Endometrium (tissue), 2 donors: ENCODE measurements at regions not wholly inside any gene's neighbourhood (a gene's known extent, or its start where the extent isn't known, plus 50 kb on each side); places are given as distances from the start of the nearest gene placed in this dataset.
A peak's percentile ranks its signal among the peaks of the same experiment; 100 is the strongest.

Experiments
- FAIRE-seq: peaks from 2 replicates; lab custom pipeline; 2012; peaks lifted over from hg19 to GRCh38; lab: Jason Lieb, UNC
- donor health status: control.
- donor health status: control.

DNA sequence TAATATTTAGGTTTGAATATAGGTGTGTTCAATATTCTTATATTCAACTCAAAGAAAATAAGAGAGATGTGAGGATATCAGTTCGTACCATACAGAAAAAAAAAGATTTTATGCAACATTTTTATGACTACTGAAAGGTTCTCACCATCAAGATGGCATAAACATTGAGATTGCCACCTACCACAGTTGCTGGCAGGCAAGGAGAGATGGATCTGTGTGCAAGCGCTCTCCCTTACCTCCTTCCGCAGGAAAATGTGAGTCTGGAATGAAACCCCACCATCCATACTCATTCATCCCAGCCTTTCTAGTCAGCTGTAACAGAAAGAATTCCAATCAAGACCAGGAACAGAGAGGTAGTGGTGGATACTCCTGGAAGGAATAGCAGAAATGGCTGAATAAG is 376.9 kb downstream of the PPP3CA start:
- FAIRE-seq = no peak

DNA sequence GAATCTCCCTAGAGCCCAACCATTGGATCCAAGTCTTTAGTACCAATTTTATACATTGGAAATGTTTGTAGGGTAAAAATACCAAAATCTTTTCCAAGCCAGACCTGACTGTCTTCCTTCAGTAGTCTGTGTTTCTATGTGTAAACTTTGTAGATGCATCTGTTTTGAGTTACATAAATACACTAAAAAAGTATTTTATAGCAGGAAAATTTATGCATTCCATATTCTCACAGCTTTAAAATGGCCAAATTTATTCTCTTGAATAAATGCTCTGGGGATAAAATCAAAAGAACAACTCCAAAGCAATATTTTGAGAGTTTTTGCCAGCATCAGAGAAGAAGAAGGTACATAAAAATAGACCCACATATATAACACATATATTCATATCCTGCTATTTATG is 377.4 kb downstream of the PPP3CA start:
- FAIRE-seq = no peak

DNA sequence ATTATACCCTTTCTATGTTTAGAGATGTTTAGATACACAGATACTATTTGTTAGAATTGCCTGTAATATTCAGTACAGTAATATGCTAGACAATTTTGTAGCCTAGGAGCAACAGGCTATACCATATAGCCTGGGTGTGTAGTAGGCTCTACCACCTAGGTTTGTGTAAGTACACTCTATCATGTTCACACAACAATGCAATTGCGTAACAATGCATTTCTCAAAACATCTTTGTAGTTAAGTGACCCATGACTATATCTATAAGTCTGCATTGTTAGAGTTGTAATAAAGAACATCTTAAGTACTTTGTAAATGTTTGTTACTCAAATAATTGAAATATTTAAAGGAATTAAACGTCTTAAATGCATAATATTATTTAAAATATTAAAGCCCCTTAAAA is 379.3 kb downstream of the PPP3CA start:
- no peak for FAIRE-seq

DNA sequence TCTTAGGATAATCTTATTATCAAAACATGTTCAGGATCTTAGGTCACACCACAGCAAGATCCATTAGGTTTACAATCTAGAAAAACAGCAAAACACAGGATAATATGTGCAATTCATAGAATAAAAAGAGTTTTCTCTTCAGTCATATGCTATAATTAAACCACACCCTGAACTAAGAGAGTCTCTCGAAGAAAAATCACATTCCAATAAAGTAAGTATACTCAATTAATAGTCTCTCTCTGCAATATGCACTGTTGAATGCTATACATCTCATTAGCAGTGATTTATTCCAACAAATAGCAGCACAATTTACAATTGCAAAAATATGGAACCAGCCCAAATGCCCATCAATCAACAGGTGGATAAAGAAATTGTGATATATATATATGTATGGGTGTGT is 383.7 kb downstream of the PPP3CA start:
- FAIRE-seq = no peak

DNA sequence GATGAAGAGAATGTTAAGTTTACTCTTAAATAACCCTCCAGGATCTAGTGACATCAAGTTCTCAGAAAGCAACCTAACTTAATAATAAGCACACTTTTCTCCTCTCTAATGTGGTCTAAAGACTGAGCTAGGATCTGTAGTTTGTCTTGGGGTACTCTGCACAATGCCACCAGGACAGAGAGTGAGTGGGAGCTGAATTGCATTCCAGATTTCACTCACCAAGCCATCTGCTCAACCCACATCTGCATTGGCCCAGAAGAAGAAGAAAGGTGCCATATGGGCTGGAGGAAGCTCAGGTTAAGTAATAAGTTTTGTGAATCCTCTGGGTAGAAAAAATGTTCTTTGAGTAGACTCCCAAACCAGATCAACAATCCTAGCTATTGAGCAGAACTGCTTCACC is 384.6 kb downstream of the PPP3CA start:
- FAIRE-seq = no peak

DNA sequence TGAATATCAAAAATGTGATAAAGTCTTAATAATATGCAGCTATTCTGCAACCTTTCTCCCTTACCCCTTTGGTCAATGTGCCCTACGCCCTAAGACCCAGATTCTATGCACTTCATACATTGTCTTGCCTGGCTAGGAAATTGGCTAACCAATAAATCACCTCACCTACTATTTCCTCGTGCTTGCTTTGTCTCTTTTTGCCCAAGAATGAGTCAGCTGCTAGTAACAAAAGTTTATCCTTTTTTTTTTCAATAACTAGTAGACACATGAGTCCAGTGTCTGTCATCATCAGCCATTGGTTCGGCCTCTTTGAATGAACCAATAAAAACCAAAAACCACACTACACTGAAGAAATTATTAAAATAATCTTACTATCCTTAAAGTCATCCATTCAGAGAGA is 387.1 kb downstream of the PPP3CA start:
- no peak for FAIRE-seq

DNA sequence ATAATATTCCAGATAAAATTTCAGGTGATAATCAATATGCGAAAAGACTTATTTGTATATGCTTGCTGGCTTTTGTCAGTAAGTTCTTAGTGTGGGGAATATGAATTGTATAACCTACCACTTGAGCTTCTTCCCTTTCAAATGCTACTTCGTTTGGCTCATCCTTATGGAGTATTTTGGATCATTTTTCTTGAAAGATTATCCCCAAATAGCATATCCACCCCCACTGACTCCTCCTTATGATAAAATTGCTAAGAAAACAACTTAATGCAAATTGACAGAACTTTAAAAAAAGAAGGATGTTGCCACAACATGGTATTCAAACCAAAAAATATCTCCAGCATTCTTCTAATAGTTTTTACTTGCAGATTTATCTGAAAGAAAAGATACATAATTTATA is 393.3 kb downstream of the PPP3CA start:
- no peak for FAIRE-seq

DNA sequence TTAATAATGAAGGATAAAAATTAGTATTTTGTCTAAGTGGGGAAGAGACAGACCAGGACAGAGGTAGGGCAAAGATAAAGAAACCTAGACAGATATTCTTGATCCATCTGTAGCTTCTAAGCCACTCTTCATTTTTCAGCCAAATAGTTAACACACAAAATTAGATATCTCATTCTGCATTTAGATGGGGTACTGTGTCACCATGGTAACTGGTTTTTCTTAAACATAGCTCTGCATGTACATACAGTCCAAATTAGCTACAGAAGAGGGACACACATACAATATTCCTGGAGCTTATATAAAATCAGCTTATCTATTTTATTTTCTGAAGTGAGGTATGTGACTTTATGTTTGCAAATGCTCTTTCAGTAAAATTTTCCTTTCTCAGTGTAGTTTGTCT is 393.7 kb downstream of the PPP3CA start:
- FAIRE-seq = no peak

DNA sequence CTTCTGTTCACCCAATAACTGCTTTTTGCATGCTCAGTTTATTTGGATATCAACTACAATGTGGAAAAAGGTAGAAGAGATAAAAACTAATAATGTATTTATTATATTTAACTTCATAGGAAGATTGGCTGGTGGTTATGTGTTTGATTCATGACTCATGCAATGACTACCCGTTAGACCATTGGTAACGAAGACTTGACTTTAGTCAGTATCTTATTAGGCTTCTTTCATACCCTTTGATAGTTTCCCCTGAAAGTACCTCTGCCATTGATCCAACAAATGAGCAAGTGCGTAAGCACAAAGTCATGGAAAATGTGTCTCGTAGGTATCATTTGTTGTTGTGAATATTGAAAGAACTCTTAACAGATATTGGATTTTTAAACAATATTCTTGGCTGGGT is 394.7 kb downstream of the PPP3CA start:
- FAIRE-seq = no peak

DNA sequence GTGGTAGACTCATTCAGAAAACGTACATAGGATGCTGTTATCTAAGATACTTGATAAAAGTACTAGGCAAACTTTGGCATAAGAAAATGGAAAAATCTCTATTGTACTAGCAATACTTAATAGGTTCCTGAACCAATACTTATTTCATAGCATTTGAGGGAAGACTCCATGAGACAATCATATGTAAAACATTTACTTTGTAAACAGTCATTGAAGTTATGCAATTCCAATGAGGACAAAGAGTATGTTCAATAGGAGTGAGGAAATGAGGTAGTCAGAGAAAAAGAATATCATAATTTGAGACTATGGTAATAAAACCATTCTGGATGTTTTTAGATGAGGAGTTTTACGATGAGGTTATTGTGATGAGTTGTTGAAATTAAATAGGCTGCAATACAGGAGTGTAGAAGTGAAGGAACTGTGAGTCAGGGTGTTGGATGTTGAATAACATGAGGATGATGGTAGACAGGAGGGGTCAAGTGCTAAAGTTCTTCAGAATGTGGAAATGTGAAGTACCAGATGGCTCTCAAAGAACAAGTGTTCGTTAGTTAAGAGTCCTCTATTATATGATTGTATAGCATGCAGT is 397.9 kb downstream of the PPP3CA start:
- FAIRE-seq = no peak

DNA sequence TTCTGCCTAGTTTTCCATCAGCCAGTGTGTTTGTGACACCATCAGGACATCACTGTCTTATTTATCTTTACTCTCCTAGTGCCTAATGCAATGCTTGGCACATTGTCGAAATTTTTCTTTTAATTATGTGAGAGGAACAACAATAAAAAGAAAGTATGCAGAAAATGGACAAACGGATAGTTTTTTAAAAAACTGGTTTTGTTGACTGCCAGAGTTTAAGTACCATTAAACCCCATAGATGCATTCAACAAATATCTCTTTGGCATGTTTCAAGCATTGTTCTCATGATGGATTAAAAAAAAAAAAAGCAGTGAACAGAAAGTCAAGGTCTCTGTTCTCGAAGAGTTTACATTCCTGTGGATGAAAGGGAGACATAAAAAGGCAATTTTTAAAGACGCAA is 398.4 kb downstream of the PPP3CA start:
- peak; percentile 12 for FAIRE-seq

DNA sequence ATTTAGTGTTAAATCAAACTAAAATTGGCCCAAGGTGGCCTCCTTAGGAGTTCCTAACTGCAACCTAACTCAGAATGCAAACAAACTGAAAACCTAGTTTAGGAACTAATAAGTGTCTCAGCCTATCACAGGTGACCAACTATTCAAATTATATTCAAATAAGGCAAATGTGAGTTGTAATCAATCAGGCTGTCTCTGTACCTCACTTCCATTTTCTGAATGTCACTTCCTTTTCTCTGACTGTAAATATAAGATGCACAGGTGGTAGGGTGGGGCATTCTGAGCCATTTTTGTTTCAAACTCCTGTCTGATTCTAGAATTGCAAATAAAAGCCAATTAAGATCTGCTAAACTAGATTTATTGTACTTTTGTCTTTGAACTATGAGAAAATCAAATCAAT is 401.5 kb downstream of the PPP3CA start:
- FAIRE-seq = no peak

DNA sequence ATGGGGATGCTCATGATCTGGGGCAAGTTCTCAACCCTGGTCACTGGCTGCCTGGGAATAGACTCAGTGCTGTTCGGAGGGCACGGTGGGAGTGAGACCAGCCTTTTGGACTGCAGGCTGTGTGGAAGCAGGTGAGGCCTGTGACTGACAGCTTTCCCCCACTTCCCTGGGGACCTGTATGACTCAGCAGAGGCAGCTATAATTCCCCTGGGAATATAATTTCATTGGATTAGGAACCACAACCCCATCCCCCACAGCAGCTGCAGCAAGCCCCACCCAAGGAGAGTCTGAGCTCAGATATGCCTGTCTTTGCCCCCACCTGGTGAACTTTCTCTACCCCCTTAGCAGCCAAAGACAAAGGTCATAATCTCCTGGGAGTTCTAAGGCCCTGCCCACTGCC is 408.6 kb downstream of the PPP3CA start:
- no peak for FAIRE-seq

DNA sequence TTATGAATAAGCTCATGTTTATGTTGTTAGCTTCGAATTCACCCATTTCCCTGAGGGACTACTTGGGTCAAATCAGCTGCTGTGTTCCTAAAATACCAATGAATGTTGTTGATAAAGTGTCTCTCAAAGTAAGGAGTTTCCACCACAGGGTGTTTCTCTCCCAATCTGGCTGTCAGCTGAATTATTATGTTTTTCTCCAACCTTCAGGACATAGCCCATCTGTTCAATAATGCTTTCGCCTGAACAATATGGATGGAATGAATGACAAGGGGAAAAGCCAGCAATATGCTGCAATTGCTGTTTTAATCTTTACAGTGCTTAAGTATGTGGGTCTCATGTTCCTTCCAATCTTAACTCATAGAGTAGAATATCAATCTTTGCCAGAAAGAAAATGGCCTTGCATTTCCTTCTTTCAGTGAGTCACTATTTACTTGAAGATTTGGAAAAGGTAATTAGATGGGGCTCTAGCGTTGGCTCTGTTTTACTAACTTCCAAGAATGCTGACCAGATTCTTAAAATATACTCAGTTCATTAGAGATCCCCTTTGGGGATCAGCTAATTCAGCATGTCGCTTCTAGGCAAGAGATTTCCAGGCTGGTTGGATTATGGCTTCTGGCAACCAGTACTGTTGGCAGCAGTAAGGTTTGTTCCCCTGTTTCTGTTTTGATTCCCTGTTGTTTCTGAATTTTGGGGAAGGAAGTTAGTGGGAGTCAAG is 410.5 kb downstream of the PPP3CA start:
- FAIRE-seq = no peak

DNA sequence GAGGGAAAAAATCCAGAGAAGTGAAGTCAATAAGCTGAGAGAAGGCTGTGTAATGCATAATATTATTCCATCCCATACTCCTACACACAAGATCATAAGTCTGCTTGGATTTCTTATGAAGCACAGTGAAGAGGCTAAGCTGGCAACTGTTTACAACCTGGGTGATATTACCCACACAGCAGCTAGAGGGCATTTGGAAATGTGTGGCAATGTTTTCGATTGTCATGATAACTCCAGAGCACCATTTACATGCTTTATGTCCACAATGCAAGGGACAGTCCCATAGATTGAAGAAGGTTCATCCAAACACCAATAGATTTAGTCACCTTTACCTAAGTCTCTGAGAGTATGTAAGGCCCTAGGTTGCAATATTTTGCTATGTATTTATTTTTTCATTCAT is 412.2 kb downstream of the PPP3CA start:
- no peak for FAIRE-seq

DNA sequence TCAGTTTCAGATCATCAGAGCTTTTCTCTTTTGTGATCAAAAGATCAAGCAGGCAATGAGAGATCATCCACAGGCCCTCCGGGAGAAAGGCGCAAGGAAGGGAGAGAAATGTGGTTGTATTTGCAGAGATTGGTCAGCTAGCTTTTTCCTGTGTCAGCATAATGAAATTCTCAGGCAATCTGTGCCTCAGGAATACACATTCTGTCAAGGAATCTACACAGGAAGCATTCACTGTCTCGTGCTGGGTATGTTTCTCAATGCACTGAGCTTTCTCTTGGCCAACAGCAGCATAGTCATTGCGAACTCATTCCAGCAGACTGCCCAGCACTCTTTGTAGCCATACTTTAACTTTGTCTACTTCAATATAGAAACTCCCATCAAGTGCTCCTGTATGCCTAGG is 413.7 kb downstream of the PPP3CA start:
- no peak for FAIRE-seq

DNA sequence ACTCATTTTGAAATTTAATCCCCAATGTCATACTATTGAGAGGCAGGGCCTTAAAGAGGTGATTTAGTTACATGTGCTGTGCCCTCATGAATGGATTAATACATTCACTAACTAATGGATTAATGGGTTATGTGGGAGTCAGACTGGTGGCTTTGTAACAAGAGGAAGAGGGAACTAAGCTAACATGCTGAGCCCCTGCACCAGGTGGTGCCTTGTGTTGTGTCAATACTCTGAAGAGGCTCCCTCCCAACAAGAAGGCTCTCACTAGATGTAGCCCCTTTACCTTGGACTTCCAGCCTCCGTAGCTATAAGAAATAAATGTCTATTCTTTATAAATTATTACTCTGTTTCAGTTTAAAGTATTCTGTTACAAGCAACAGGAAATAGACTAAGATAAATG is 411.9 kb upstream of the EMCN start:
- FAIRE-seq = no peak

DNA sequence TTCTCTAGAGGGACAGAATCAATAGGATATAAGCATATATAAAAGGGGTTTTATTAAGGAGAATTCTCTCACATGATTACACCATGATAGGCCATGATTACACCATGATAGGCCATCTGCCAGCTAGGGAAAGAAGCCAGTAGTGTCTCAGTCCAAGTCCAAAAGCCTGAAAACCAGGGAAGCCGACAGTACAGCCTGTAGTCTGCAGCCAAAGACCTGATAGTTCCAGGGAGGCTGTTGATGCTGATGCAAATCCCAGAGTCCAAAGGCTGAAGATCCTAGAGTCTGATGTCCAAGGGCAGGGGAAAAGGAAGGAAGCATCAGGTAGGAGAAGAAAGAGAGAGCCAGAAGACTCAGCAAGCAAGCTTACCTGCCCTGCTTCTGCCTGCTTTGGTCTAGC is 411.3 kb upstream of the EMCN start:
- no peak for FAIRE-seq

DNA sequence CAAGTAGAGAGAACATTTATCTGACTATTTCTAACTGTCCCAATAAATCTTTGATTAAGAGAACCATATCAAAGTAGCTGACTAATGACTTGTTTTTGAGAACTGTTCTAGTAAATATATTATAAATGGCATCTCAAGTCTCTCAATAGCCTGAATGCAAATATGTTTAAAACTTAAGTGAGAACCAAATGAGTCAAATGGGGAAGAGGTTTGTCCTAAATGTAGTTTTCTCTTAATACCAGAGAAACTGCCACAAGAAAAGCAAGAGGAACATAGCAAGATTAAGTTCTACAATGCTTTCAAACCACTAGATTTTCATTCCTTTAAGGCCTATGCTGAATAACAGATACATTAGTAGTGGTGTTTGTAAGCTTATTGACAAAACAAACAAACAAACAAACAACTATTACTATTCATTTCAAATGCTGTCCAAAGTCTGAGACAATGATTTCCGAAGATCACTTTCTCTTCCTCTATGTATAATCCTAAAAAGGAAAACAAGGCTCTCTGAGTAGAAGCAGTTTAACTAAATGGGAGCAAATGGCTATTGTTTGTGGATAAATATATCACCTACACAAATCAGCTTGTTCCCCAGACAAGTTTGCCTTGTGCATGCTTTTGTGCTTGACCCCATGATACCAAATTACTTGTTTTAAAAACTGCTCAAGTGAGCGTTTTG is 408.4 kb upstream of the EMCN start:
- no peak for FAIRE-seq

DNA sequence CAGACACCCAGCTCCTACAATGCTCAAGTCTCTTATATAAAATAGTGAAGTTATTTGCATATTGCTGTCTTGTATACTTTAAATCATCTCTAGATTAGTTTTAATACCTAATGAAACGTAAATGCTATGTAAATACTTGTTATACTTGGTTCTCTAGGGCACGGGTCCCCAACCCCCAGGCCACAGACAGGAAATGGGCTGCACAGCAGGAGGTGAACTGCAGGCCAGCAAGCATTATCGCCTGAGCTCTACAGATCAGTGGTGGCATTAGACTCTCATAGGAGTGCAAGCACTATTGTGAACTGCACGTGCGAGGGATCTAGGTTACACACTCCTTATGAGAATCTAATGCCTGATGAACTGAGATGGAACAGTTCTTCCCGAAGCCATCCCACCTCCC is 395.9 kb upstream of the EMCN start:
- FAIRE-seq = no peak

DNA sequence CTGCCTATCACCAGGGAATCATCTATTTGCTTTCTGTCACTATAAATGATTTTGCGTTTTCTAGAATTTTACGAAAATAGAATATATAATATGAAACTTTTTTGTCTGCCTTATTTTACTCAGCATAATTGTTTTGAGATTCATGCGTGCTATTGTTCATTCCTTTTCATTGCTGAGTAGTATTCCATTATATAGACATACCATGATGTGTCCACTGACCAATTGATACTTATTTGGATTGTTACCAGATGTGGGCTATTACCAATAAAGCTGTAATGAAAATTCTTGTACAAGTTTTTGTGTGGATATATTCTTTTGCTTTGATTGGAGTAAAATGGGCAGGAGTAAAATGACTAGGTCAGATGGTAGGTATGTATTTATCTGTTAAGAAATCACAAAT is 390.7 kb upstream of the EMCN start:
- no peak for FAIRE-seq

DNA sequence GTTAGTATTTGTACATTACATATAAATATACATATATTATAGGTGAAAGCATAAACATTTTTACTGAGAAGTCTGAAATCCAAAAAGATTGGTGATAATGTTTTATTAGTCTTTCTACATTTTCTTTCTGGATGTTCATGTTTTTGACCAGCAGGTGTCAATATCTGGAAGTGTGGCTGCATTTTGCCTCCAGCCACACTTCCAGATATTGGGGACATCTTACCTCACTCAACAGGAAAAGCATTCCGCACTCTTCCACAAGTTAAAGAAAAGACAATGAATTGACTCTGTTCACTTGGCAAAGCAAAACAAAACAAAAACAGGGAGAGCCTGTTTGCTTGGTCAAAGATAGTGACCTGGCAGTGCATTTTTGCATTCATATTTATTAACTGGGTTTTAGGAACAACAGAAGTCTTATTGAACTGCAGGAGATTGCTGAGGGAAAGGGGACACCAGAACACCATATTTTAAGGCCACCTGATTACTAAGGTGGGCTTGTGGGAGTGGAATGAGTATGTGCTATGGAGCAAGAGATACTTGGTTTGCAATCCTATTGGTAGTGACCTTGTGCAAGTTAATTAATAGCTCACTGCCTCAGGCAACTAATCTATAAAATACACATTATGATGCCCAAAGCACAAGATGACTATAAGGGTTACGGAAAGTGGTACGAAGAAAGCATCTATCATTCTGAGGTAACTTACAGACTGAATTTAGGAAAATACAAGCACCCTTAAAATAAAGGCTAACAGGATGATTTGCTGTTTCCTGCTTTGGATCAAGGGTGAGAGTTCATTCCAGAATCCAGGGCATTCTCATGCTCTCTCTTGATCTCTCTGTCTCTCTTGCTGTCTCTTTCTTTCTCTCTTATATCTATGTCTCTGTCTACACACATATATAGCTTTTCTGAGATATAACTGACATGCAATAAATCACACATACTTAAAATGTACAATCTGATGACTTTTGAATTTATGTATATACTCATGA is 389.9 kb upstream of the EMCN start:
- no peak for FAIRE-seq

DNA sequence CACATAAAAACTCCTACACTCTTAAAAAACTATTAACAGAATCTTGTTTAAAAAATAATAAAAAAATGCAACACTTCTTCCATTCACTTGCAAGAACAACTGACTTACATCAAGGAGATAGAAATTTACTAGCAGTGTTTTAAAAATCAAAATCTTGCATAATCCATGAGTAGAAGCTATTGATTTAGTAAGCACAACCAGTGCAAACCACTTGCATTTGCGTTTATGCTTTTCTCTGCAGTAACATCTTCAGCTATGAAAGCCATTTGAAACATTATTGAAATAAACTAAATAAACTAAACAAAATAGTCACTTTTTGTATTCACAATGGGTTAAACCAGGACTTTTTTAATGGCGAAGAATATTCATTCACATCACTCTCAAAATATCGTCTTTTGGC is 389.2 kb upstream of the EMCN start:
- FAIRE-seq = no peak
